ENCODE measurements at regions not wholly inside any gene's neighbourhood (a gene's known extent, or its start where the extent isn't known, plus 50 kb on each side); places are given as distances from the start of the nearest gene placed in this dataset.
A peak's percentile ranks its signal among the peaks of the same experiment; 100 is the strongest.

- no peak for DNase-seq (ENCODE audit: low spot score)
Observed at GRCh38 chr14:51307551-51307950, 67.5 kb downstream of the TMX1 start.

- DNase-seq (ENCODE audit: low spot score): no peak
Observed at GRCh38 chr14:51308866-51309265, 68.8 kb downstream of the TMX1 start.

- DNase-seq (ENCODE audit: low spot score): peak; percentile 70
Observed at GRCh38 chr14:51310505-51310944, 70.5 kb downstream of the TMX1 start.

GRCh38 chr14:51314321-51315015 lies 74.4 kb downstream of the TMX1 start:
- DNase-seq (ENCODE audit: low spot score): no peak

GRCh38 chr14:51317373-51317772 lies 77.3 kb downstream of the TMX1 start:
- no peak for DNase-seq (ENCODE audit: low spot score)

- peak; percentile 13 for DNase-seq (ENCODE audit: low spot score)
Observed at GRCh38 chr14:51318813-51319597, 79.0 kb downstream of the TMX1 start.

GRCh38 chr14:51321036-51321435 lies 81.0 kb downstream of the TMX1 start:
- DNase-seq (ENCODE audit: low spot score): no peak

GRCh38 chr14:51323492-51323891 lies 83.4 kb downstream of the TMX1 start:
- DNase-seq (ENCODE audit: low spot score): no peak

- no peak for DNase-seq (ENCODE audit: low spot score)
Observed at GRCh38 chr14:51327376-51327775, 87.3 kb downstream of the TMX1 start.

- peak; percentile 16 for DNase-seq (ENCODE audit: low spot score)
Observed at GRCh38 chr14:51328064-51328771, 88.2 kb downstream of the TMX1 start.

GRCh38 chr14:51328772-51329353 lies 88.8 kb downstream of the TMX1 start:
- DNase-seq (ENCODE audit: low spot score): no peak

- no peak for DNase-seq (ENCODE audit: low spot score)
Observed at GRCh38 chr14:51331486-51332367, 91.7 kb downstream of the TMX1 start.

- DNase-seq (ENCODE audit: low spot score): no peak
Observed at GRCh38 chr14:51333299-51333698, 93.3 kb downstream of the TMX1 start.

GRCh38 chr14:51333901-51334521 lies 94.0 kb downstream of the TMX1 start:
- DNase-seq (ENCODE audit: low spot score): no peak

GRCh38 chr14:51334566-51334965 lies 94.5 kb downstream of the TMX1 start:
- DNase-seq (ENCODE audit: low spot score): no peak

GRCh38 chr14:51335531-51335930 lies 95.5 kb downstream of the TMX1 start:
- DNase-seq (ENCODE audit: low spot score): no peak

GRCh38 chr14:51335961-51336723 lies 96.1 kb downstream of the TMX1 start:
- DNase-seq (ENCODE audit: low spot score): no peak

- no peak for DNase-seq (ENCODE audit: low spot score)
Observed at GRCh38 chr14:51336734-51337133, 96.7 kb downstream of the TMX1 start.

GRCh38 chr14:51337520-51337919 lies 97.5 kb downstream of the TMX1 start:
- DNase-seq (ENCODE audit: low spot score): no peak

GRCh38 chr14:51341338-51341737 lies 101.3 kb downstream of the TMX1 start:
- DNase-seq (ENCODE audit: low spot score): no peak
